Hippocampal formation (tissue), 2 donors: ENCODE measurements at regions not wholly inside any gene's neighbourhood (a gene's known extent, or its start where the extent isn't known, plus 50 kb on each side); places are given as distances from the start of the nearest gene placed in this dataset.
"Not testable (repeated sequence)": the region's sequence is repeated elsewhere in the genome, so short reads cannot be mapped to it uniquely, and the experiment has no call there.

Experiments used
- DNase-seq, 2 donors: peaks; one replicate each; lab custom pipeline; 2025; lab: John Stamatoyannopoulos, UW

DNA sequence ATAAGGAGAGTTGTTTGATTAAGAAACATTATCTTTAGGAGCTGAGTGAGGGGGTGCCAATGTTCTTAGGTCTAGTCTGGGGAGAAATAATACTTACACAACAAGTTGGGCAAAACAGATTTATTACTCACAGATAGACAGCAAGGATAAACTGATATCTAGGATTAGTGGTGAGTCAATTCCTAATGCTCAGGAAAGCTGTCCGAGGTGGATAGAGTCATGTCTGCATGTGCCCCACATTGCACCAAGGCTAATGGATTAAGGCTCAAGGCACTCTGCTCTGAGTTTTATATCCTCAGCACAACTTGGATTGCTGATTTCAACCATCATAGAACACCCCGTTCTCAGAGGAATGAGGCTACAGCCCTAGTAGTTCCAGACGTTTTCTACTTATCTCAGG is 1042.3 kb downstream of the OTOL1 start:
- DNase-seq = no peak

DNA sequence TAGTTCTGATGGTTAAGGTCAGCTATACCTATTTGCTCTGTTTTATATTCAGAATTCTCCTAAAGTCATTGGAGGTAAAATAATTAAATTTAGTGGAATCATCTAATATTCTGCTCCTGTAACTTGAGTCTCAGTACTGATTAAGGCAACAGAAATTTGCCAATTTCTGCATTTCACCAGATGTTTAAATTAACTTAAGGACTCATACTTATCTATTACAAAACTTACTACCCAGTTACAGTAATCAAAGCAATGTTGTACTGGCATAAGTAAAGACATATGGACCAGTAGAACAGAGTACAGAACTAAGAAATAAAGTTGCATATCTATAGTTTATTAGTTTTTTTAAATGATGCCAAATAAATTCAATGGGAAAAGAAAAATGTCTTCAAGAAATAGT is 1043.8 kb downstream of the OTOL1 start:
- DNase-seq = no peak

DNA sequence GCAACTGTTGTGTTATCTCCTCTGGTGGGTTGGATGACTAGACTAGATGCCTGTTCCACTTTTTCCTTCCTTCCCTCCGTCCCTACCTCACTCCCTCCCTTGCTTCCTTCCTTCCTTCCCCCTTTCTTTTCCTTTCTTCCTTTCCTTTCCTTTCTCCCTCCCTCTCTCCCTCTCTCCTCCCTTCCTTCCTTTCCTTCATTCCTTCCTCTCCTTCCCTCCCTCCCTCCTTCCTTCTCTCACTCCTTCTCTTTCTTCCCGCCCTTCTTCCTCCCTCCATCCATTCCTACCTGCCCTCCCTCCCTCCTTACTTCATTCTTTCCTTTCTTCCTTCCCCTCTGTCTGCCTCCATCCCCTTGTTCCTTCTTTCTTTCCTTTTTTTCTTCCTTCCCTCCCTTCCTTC is 1045.3 kb downstream of the OTOL1 start:
- DNase-seq = no peak

DNA sequence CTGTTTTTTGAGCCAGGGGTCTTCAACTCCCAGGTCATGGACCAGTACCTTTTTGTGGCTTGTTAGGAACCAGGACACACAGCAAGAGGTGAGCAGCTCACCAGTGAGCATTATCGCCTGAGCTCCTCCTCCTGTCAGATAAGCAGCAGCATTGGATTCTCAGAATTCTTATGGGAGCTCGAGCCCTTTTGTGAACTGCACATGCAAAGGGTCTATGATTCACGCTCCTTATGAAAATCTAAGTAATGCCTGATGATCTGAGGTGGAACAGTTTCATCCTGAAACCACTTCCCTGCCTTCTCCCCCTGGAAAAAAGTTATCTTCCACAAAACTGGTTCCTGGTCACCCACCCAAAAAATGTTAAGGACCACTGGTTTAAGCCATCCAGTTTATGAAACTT is 1047.6 kb downstream of the OTOL1 start:
- no peak for DNase-seq

DNA sequence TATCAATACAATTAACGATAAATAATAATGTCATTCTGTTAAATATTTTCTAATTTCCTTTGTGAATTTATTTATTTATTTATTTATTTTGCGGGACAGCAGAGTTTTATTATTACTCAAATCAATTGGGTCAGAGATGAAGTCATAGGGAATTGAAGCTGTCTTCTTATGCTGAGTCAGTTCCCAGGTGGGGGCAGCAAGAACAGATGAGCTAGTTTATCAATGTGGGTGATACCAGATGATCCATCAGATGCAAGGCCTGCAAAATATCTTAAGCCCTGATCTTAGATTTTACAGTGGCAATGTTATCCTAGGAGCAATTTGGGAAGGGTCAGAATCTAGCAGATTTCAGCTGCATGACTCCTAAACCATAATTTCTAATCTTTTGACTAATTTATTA is 1050.3 kb downstream of the OTOL1 start:
- no peak for DNase-seq

DNA sequence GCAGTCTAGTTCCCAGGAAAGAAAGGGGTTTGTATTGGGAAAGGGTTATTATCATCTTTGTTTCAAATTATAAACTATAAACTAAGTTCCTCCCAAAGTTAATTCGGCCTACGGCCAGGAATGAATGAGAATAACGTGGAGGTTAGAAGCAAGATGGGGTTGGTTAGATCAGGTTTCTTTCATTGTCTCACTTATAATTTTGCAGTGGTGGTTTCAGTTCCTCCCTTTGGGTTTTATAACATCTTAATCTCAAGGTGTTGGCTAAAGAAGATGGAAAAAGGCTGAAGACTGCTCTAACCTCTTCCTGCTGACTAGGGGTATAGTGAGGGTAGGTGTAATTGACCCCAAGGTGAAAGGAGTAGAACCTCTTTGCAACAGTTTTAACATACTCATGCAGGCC is 1050.7 kb downstream of the OTOL1 start:
- DNase-seq = no peak

DNA sequence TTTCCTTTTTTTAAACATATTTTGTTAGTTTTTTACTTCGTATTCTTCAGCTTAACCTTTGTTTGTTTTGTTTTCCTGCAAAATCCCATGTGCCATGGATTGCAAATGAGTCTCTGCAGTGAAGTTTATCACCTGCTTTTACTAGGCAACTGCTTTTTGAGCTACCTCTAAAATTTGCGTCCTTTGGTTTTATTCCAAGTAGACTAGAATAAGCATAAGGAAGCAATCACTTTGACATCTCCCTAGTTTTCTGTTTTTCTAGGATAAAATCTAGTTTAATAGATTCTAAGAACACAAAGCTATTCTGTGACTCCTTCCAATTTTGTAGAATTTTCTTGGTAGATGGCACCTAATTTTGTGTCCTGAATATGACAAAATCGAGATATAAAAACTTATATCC is 1059.2 kb downstream of the OTOL1 start:
- DNase-seq = no peak

DNA sequence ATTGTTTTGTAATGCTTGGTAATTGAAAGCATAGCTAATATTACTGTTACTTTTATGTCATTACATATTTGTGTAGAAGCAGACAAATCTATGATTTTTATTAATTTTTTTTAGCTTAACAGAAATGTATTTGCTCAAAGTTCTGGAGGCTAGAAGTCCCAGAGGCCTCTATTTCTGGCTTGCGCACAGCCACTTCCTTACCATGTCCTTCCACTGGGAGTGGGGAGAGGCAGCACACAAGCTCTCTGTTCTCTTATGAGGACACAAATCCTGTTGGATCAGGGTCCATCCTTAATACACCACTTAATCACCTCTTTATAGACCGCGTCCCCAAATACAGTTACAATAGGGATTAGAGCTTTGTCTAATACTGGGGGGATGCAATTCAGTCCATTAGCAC is 1061.4 kb downstream of the OTOL1 start:
- no peak for DNase-seq

DNA sequence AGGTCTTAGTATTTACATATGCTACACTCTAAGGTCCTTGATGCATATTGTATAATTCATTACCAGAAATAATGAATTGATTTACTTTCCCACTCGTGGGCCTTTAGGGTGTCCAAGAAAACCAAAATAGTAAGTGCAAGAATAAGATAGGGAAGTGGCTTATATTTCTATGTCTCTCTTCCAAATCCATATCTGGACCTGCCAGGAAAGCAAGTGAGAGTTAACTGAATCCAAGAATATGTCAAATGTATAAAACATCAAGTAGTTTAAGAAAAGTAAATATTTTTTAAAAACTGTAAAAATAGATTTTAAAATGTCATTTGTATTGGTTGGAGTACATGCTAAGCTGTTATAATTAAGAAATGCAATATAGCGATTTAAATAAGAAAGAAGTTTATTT is 1072.1 kb downstream of the OTOL1 start:
- no peak for DNase-seq

DNA sequence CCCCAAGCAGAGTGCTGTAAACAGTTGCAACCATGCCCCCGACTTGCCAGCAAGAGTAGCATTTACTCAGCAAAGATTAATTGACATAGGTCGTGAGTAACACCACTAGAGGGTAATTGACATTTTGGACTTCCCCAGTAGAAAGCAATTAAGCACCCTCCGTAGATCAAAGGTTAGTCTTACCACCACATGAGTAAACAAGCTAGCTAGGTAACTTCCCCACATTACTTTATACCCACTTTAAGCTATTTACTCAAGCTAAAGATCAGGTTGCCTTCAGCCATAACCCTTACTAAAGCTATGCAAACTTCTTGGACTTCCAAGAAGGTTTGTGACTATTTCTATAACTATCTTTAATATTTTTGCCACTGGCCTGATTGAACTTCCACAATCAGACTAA is 1072.7 kb downstream of the OTOL1 start:
- DNase-seq = no peak

DNA sequence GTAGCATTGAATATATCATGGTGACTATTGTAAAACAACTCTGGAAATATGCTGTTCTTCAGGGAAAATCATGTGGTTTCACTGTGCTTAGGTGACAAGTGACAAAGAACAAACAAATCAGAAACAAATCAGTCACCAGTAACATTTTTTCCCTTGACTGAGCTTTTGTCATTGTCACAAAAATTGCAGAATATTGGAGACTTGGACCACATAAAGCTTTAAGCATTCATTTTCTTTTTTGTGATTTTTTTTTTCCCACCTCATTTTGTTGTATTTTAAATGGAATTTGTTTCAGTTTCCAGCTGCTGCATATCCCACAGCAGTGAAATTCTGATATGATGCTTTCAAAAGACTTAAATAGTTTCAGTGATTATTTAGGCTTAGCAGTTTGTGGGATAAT is 1088.4 kb downstream of the OTOL1 start:
- no peak for DNase-seq

DNA sequence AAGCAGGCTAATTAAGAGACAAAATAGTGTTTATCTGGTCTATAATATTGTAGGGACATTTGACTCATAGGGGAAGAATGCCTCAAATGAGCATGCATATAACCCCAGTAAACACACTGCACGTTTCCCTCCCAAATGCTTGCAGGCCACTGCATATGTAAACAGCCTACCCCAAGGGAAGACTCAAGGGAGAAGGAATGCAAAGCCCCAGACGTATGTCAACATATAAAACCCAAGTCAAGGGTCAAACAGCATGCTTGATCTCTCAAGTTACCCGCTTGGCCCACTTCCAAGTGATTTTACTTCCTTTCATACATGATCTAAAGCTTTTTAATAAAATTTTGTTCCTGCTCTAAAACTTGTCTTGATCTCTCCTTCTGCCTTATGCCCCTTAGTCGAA is 1090.0 kb downstream of the OTOL1 start:
- DNase-seq = no peak

DNA sequence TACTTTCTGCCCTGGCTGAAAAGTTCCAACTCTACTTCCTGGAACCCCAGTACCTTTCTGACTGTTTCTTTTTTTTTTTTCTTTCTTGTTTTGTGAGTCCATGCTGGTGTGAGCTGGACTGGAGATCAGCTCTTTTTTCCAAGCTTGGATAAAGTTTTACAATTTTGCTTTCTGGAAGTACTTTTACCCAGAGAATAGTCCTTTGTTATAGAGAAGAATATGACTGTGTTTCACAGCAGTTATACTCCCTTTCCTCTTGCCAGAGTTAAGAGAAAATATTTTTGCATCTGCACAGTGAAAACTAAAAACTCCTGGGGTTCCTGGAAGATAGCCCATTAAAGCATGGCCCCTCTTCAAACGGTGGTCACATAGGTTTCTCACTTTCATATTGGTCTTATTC is 1100.6 kb downstream of the OTOL1 start:
- no peak for DNase-seq

DNA sequence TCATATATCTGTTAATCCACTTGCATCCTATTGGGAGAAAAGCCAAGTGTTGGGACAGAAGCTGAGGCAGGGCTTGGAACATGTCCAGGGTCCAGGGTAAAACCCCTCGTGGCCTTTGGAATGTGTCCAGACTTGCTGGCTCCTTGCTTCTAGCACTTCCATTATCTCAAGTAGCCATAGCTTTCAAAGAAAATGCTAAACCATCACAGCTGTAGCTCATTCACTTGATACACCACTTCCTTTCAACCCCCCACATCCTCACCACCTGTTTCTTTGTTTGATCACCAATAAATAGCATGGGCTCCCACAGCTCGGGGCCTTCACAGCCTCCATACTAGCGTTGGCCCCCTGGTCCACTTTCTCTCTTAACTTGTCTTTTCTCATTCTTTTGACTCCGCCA is 1101.9 kb downstream of the OTOL1 start:
- not testable (repeated sequence) for DNase-seq

DNA sequence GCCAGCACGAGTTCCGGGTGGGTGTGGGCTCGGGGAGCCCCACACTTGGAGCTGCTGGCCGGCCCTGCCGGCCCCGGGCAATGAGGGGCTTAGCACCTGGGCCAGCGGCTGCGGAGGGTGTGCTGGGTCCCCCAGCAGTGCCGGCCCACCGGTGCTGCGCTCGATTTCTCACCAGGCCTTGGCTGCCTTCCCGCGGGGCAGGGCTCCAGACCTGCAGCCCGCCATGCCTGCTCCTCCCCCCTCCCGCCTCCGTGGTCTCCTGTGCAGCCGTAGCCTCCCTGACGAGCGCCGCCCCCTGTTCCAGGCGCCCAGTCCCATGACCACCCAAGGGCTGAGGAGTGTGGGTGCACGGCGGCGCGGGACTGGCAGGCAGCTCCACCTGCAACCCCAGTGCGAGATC is 1103.1 kb downstream of the OTOL1 start:
- DNase-seq = not testable (repeated sequence)

DNA sequence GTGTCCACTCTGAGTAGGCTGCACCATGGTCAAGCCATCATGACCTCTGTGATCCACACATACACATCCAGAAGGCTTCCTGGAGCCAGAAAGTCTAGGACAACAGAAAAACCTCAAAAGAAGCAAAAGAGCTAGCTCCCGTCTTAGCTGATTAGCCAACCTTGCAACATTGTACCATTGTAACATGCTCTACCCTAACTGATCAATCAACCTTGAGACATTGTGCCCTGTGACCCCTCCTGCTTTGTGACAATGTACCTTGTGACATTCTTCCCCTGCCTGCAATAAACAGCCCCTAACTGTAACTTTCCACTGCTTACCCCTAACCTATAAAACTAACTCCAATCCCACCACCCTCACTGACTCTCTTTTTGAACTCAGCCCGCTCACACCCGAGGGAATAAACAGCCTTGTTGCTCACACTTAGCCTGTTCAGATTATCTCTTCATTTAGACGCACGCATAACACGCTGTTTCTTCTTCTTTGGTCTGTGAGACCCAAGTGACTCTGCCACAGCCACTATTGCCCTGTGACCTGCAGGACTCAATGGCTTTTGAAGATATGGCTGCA is 1104.6 kb downstream of the OTOL1 start:
- no peak for DNase-seq

DNA sequence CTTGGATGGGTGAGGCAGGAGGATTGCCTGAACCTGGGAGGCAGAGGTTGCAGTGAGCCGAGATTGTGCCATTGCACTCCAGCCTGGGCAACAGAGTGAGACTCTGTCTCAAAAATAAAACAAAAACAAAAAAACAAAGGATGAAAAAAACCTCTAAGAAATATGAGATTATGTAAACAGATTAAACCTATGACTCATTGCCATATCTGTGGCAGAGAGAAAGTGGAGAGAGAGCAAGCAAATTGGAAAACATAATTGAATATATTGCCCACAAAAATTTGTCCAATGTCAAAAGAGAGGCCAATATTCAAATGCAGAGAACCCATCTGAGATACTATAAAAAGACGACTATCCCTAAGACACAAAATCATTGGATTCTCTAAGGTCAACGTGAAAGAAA is 1106.0 kb downstream of the OTOL1 start:
- no peak for DNase-seq

DNA sequence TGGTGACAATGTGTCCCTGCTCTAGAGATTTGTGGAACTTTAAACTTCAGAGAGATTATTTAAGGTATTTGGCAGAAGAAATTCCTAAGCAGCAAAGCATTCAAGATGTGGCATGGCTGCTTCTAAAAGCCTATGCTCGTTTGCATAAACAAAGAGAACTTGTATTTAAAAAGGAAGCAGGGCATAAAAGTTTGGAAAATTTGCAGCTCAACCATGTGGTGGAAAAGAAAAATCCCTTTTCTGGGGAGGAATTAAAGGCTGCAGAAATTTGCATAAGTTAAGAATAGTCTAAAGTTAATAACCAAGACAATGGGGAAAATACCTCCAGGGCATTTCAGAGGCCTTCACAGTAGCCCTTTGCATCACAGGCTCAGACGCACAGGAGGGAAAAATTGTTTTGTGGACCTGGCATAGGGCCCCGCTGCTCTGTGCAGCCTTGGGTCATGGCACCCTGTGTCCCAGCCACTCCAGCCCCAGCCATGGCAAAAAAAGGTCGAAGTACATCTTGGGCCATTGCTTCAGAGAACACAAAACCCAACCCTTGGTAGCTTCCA is 1109.1 kb downstream of the OTOL1 start:
- no peak for DNase-seq

DNA sequence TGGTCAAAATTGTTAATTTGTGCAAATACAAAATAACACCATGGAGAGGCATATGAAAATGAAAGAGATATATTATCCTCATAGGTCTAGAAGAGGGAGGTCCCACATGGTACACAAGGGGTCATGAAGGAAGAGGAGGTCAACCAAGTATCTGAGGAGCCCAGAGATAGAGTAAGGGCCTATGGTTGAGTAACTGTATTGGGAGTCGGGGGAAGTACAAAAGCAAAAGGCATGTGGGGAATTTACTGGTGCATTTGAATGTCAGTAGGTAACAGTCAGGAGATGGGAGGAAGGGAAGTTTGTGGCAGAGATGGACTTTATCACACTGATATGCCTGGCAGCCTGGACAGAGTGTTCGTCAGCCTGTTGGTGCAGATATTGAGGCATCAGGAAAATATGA is 1113.7 kb downstream of the OTOL1 start:
- DNase-seq = no peak

DNA sequence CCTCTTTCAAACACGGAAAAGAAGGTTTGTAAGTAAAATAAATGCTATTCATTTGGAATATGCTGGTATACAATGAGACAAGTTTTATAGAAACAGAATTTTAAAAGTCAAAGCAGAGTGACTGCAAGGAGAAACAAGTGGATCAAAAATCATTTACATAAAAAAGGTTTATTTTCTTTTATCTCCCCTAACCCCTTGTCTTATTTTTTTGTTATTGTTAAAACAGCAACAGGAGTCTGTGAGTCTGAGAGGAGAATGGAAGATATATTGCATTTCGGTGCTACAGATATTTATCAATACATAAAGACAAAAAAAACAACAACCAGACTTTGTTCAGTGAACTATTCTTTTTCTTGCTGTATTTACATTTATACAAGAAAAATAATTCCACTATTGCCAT is 1116.4 kb downstream of the OTOL1 start:
- DNase-seq = no peak

DNA sequence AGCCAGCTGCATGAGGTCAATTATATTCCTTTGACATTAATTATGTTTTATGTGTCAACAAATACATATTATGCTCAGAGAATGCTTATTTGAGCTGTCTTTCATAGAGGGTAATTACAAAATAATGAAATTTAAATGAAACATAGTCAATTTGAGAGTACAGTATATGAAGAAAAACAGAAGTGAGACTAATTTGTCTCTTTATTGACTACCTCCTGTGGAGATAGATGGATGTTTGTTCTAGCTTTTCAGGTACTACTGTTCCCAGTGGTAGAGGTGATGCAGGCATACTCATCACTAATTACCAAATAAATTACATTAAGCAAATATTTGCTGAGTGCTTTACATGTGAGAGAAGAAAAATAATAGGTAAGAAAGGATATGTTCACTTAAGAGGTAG is 1129.6 kb downstream of the OTOL1 start:
- no peak for DNase-seq

DNA sequence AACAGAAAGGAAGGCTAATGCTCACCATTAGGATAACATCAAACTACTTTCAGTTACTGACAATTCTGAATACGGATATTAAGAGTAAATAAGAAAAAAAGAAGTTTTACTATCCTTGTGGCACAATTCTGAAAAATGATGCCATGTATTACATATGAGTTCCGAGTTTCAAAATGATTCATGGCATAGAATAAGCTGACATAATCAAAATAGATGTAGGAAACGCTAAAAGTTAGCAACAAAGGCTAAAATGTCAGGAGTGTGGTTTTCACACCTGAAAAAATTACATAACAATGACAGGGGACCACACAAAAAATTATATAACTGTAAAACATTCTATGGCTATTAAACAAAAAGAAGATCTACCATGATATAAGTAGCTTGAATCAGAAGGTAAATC is 1131.9 kb downstream of the OTOL1 start:
- DNase-seq = no peak

DNA sequence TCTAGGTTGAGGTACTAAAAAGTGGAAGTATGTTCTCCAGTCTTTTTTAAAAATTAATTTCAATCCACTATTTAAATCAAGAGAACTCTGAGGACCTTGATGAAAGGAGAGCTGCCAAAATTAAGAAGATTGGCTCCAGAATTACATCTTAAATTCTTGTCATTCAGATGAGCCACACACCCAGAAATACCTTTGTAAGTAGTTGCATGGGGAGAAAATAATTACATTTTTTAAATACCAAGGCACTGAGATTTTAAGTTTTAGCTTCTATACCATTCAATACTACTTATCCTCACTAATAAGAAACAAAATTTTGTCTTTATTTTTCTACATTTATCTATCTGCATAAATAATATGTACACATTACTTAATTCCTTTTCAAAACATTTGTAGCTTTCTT is 1132.8 kb downstream of the OTOL1 start:
- DNase-seq = no peak

DNA sequence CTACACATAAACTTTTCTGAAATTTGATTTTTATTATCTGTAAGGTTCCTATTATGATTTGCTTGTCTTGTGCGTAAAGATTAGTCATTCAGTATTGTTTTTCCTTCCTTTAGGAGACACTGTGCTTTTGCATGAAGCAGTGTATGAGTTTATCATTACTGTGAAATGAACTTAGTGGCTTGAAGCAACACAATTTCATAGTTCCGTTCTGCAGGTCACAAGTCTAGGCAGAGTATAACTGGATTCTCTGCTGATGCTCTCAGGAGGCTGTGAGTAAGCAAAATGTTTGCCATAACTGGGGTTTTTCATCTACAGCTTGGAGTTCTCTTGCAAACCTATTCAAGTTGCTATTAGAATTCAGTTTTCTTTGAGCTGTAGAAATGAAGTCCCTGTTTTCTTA is 1136.1 kb downstream of the OTOL1 start:
- no peak for DNase-seq

DNA sequence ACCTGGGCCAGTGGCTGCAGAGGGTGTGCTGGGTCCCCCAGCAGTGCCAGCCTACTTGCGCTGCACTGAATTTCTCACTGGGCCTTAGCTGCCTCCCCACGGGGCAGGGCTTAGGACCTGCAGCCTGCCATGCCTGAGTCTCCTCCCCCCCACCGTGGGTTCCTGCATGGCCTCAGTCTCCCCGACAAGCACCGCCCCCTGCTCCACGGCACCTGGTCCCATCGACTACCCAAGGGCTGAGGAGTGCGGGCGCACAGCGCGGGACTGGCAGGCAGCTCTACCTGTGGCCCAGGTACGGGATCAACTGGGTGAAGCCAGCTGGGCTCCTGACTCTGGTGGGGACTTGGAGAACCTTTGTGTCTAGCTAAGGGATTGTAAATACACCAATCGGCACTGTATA is 1143.6 kb downstream of the OTOL1 start:
- not testable (repeated sequence) for DNase-seq
